Left lung (tissue), 4 donors: ENCODE measurements at regions not wholly inside any gene's neighbourhood (a gene's known extent, or its start where the extent isn't known, plus 50 kb on each side); places are given as distances from the start of the nearest gene placed in this dataset.

Experiments
- ATAC-seq: fragments of 200-7000 bp; cut with Tn5 transposase; one replicate; pipeline ENCODE4 v1.9.1; 2020; ENCODE audit warnings: moderate library complexity
- DNase-seq, 4 donors: peaks; one replicate each; pipeline ENCODE4 v3.0.0-alpha.2; 2013 to 2020
- H3K27ac ChIP-seq, 2 donors: fragments of 200-600 bp; sonication (generic) in 1 of 2; one replicate each; pipeline versions ENCODE4 v1.5.0 to v1.8.0; 2020 to 2021
- H3K27me3 ChIP-seq, 2 donors: fragments of 200-600 bp; sonication (generic) in 1 of 2; one replicate each; pipeline versions ENCODE4 v1.5.0 to v1.8.0; 2020 to 2021
- H3K36me3 ChIP-seq, 2 donors: fragments of 200-600 bp; sonication (generic) in 1 of 2; one replicate each; pipeline versions ENCODE4 v1.5.0 to v1.8.0; 2020 to 2021
- H3K4me1 ChIP-seq, 2 donors: fragments of 200-600 bp; one replicate each; pipeline ENCODE4 v1.8.0; 2021
- H3K4me3 ChIP-seq, 2 donors: fragments of 200-600 bp; sonication (generic) in 1 of 2; one replicate each; pipeline versions ENCODE4 v1.5.0 to v1.8.0; 2020 to 2021; ENCODE audit warnings: mild to moderate bottlenecking in 1 of 2
- H3K9me3 ChIP-seq, 2 donors: fragments of 200-600 bp; sonication (generic) in 1 of 2; one replicate each; pipeline versions ENCODE4 v1.5.0 to v1.8.0; 2020 to 2021
- intact Hi-C, 2 donors: fragments of 100-400 bp; cut with DNase I; formaldehyde crosslinking; loops; one replicate each; pipeline versions ENCODE4 v1.11.2 to v1.14.2; 2022
- TF ChIP-seq, protein P1 (sequence below), 2 donors: fragments of 200-600 bp; sonication (generic) in 1 of 2; IDR thresholded peaks; one replicate each; pipeline versions ENCODE4 v1.5.0 to v1.8.0; 2021; ENCODE audit warnings: antibody characterized with exemption in 2 of 2
- donor health status: DM: no; HTN: yes; CAD: no.
- donor health status: DM: no; HTN: no; CAD: no.

DNA sequence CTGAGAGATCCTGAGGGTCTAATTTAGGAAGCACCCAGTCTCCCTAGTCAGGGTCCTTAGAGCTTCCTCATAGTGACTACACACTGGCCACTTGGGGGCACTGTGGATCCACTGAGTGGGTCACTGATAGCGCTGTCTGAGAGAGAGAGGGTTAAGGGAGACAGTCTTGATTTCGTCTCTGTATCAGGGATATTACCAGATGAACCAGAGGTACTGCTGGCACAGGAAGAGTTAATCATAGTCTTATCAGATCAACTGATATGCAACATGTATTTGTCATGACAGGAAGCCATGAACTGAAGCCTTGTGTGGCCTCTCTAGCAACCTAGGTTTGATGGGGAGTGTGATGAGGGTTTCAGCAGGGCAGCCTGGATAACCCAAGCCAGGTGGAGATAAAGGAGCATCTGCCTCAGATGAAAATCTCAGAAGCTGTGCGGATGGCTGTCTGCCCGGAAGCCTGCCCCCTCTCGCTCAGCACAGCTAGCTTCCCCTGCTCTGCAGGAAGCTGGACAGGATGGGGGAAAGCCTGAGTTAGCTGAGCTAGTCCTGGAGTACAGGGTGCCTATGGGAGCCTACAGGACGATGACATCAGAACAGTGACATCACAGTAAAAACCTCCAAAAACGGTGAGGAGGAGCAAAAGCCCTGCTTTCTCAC, 214.0 kb upstream of the PRSS1 start:
- Histone ChIP-seq H3K4me3 (no peak overlapping the region), H3K36me3 (no peaks in the 10 kb centered on the region), H3K27me3 (peaks cover 0 to 6% of the 10 kb centered on the region in 2 donors), H3K9me3 (no peaks in the 10 kb centered on the region), H3K4me1 (no peaks in the 10 kb centered on the region), H3K27ac (no peak overlapping the region)
- intact Hi-C loops = no loop called here
- DNase-seq = peak in 2 of 4 donors; percentile 21 to 55
- TF ChIP-seq, protein P1, sequence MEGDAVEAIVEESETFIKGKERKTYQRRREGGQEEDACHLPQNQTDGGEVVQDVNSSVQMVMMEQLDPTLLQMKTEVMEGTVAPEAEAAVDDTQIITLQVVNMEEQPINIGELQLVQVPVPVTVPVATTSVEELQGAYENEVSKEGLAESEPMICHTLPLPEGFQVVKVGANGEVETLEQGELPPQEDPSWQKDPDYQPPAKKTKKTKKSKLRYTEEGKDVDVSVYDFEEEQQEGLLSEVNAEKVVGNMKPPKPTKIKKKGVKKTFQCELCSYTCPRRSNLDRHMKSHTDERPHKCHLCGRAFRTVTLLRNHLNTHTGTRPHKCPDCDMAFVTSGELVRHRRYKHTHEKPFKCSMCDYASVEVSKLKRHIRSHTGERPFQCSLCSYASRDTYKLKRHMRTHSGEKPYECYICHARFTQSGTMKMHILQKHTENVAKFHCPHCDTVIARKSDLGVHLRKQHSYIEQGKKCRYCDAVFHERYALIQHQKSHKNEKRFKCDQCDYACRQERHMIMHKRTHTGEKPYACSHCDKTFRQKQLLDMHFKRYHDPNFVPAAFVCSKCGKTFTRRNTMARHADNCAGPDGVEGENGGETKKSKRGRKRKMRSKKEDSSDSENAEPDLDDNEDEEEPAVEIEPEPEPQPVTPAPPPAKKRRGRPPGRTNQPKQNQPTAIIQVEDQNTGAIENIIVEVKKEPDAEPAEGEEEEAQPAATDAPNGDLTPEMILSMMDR (IDR thresholded peaks at IDR 0.05) = peak; percentile 53 to 54
- peak; percentile 94 for ATAC-seq

DNA sequence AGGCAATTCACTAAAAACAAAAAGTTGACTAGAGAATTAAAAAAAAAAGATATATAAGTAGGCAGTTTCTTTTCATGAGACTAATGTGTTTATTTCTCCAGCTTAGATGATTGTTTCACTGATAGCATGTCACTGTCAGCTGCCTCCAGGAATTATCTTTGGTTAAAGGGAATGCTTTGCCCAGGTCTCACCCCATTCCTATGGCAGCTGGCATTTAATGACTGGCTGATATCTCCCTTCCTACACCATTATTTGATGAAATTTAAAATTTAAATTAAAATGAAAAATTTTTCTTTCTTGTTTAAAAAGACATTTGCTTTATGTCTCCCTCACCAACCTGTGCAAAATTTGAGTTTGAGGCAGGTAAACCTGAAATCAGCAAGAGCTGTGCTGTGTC, 214.5 kb upstream of the PRSS1 start:
- intact Hi-C loops = no loop called here

DNA sequence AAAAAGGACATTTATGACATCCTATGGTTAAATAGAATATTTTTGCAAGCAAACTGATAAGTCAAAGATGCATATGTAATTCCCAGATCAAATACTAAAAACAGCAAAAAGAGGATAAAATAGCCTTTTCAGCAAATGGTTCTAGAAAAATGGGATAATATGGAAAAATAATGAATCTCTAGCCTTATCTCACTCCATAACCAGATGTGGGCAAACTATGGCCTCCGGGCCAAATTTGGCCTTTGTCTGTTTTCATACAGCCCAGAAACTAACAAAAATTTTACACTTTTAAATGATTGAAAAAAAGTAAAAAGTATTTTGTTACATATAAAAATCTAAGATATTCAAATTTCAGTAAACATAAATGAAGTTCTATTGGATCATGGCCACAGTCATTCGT, 215.4 kb upstream of the PRSS1 start:
- no peaks in the 10 kb centered on the region for H3K36me3 ChIP-seq
- TF ChIP-seq, protein P1 (IDR thresholded peaks at IDR 0.05) = no peak
- H3K4me3 ChIP-seq = no peak overlapping the region
- ATAC-seq (no peak), DNase-seq (no peak)
- intact Hi-C loops = no loop called here
- H3K27ac ChIP-seq = no peak overlapping the region
- H3K9me3 ChIP-seq = no peaks in the 10 kb centered on the region
- no peaks in the 10 kb centered on the region for H3K4me1 ChIP-seq
- peaks cover 3 to 9% of the 10 kb centered on the region in 2 donors for H3K27me3 ChIP-seq

More for the DNA sequence above, 214.5 kb upstream of the PRSS1 start:
- ATAC-seq (no peak), DNase-seq (no peak)
- Histone ChIP-seq H3K9me3 (no peaks in the 10 kb centered on the region), H3K4me3 (no peak overlapping the region), H3K27ac (no peak overlapping the region), H3K4me1 (no peaks in the 10 kb centered on the region), H3K36me3 (no peaks in the 10 kb centered on the region), H3K27me3 (peaks cover under 1 to 6% of the 10 kb centered on the region in 2 donors)
- TF ChIP-seq, protein P1 (IDR thresholded peaks at IDR 0.05) = no peak

DNA sequence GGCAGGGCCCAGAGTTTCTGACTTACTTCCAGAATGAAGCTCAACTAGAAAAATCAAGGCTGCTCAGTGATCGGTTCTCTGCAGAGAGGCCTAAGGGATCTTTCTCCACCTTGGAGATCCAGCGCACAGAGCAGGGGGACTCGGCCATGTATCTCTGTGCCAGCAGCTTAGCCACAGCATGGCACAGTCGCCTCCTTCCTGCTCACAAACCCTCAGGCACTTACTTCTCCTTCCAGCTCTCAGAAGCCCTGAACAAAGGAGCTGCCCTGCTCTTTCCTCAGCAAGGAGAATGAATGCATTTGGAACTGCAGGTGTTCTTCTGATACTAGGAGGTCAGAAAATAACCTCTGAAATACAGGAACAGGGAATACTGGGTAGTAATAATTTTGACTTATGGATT, 219.7 kb upstream of the PRSS1 start:
- DNase-seq (no peak), ATAC-seq (no peak)
- peaks cover 3 to 13% of the 10 kb centered on the region in 2 donors for H3K27me3 ChIP-seq
- H3K4me3 ChIP-seq = no peak overlapping the region
- H3K27ac ChIP-seq = no peak overlapping the region
- TF ChIP-seq, protein P1 (IDR thresholded peaks at IDR 0.05) = no peak
- H3K4me1 ChIP-seq = no peaks in the 10 kb centered on the region
- intact Hi-C loops = no loop called here
- H3K36me3 ChIP-seq = no peaks in the 10 kb centered on the region
- no peaks in the 10 kb centered on the region for H3K9me3 ChIP-seq

DNA sequence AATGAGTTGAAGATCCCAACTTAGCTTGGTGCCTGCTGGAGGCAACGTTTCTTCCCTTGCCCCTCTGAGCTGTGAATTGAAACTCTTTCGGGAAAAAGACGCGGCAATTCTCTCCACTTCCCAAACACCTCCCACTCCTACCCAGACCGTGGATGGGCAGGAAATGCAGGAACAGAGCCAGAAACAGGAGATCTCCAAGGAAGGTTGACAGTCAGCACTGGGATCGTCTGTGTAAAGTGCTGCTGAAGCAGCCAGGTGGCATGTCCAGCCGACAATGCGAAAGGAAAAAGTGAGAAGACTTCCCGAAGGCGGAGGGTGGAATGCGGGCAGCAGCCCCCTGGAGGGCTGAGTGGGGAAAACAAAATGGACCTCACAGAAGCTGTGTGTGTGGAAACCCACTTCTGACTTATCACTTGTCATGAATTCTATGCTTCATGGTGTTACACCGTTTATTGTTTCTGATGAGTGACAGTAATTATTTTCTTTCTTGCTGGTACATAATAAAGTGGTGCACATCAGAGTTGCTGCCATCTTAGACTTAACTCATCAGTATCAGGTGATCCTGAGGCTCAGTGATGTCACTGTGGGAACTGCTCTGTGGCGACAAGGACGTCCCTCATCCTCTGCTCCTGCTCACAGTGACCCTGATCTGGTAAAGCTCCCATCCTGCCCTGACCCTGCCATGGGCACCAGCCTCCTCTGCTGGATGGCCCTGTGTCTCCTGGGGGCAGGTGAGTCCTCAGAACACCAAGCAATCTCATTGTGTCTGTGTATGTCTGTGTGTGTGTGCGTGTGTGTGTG, 220.5 kb upstream of the PRSS1 start:
- TF ChIP-seq, protein P1 (IDR thresholded peaks at IDR 0.05) = no peak
- Histone ChIP-seq H3K9me3 (no peaks in the 10 kb centered on the region), H3K36me3 (no peaks in the 10 kb centered on the region), H3K27me3 (peaks cover 3 to 13% of the 10 kb centered on the region in 2 donors), H3K4me3 (no peak overlapping the region), H3K27ac (no peak overlapping the region), H3K4me1 (no peaks in the 10 kb centered on the region)
- intact Hi-C loops = no loop called here
- ATAC-seq (no peak), DNase-seq (no peak)
